ENCODE measurements at regions not wholly inside any gene's neighbourhood (a gene's known extent, or its start where the extent isn't known, plus 50 kb on each side); places are given as distances from the start of the nearest gene placed in this dataset.

GRCh38 chr13:73993661-73994060 is 140.5 kb downstream of the KLF12 start:
- DNase-seq (ENCODE audit: low spot score in 2 of 2): no peak
- Histone ChIP-seq H3K27ac (no peak overlapping the region), H3K4me1 (peaks cover 0 to 6% of the 10 kb centered on the region in 2 donors), H3K9me3 (no peaks in the 10 kb centered on the region), H3K36me3 (no peaks in the 10 kb centered on the region), H3K4me3 (no peak overlapping the region), H3K27me3 (no peaks in the 10 kb centered on the region)
- intact Hi-C loops (cut with DNase I): no loop called here
- no peak for TF ChIP-seq CTCF (IDR thresholded peaks at IDR 0.05)

- no peaks in the 10 kb centered on the region for H3K36me3 ChIP-seq
- no peak for TF ChIP-seq CTCF (IDR thresholded peaks at IDR 0.05)
- H3K4me3 ChIP-seq: no peak overlapping the region
- H3K27ac ChIP-seq: no peak overlapping the region
- DNase-seq (ENCODE audit: low spot score in 2 of 2): no peak
- no peaks in the 10 kb centered on the region for H3K9me3 ChIP-seq
- peaks cover 0 to 6% of the 10 kb centered on the region in 2 donors for H3K4me1 ChIP-seq
- intact Hi-C loops (cut with DNase I): no loop called here
- no peaks in the 10 kb centered on the region for H3K27me3 ChIP-seq
Measured at GRCh38 chr13:73991884-73992283, 142.3 kb downstream of the KLF12 start.

- Histone ChIP-seq H3K9me3 (no peaks in the 10 kb centered on the region), H3K27ac (no peak overlapping the region), H3K4me1 (peaks cover 0 to 6% of the 10 kb centered on the region in 2 donors), H3K36me3 (no peaks in the 10 kb centered on the region), H3K27me3 (no peaks in the 10 kb centered on the region), H3K4me3 (no peak overlapping the region)
- no peak for DNase-seq (ENCODE audit: low spot score in 2 of 2)
- no peak for TF ChIP-seq CTCF (IDR thresholded peaks at IDR 0.05)
- intact Hi-C loops (cut with DNase I): no loop called here
Measured at GRCh38 chr13:73991384-73991783, 142.8 kb downstream of the KLF12 start.

GRCh38 chr13:73989244-73989843 is 144.9 kb downstream of the KLF12 start:
- intact Hi-C loops (cut with DNase I): no loop called here
- Histone ChIP-seq H3K4me1 (peaks cover 0 to 3% of the 10 kb centered on the region in 2 donors), H3K4me3 (no peak overlapping the region), H3K36me3 (no peaks in the 10 kb centered on the region), H3K9me3 (no peaks in the 10 kb centered on the region), H3K27ac (no peak overlapping the region), H3K27me3 (no peaks in the 10 kb centered on the region)
- no peak for TF ChIP-seq CTCF (IDR thresholded peaks at IDR 0.05)
- DNase-seq (ENCODE audit: low spot score in 2 of 2): no peak

GRCh38 chr13:73988461-73988860 is 145.7 kb downstream of the KLF12 start:
- Histone ChIP-seq H3K36me3 (no peaks in the 10 kb centered on the region), H3K4me3 (no peak overlapping the region), H3K4me1 (peaks cover 0 to 3% of the 10 kb centered on the region in 2 donors), H3K9me3 (no peaks in the 10 kb centered on the region), H3K27me3 (no peaks in the 10 kb centered on the region), H3K27ac (no peak overlapping the region)
- intact Hi-C loops (cut with DNase I): no loop called here
- no peak for TF ChIP-seq CTCF (IDR thresholded peaks at IDR 0.05)
- no peak for DNase-seq (ENCODE audit: low spot score in 2 of 2)

GRCh38 chr13:73987618-73988017 is 146.6 kb downstream of the KLF12 start:
- no peak for TF ChIP-seq CTCF (IDR thresholded peaks at IDR 0.05)
- Histone ChIP-seq H3K9me3 (no peaks in the 10 kb centered on the region), H3K4me1 (peaks cover 0 to 3% of the 10 kb centered on the region in 2 donors), H3K27me3 (no peaks in the 10 kb centered on the region), H3K4me3 (no peak overlapping the region), H3K36me3 (no peaks in the 10 kb centered on the region), H3K27ac (no peak overlapping the region)
- DNase-seq (ENCODE audit: low spot score in 2 of 2): no peak
- intact Hi-C loops (cut with DNase I): no loop called here
